Panc1 (cell line): ENCODE measurements at regions not wholly inside any gene's neighbourhood (a gene's known extent, or its start where the extent isn't known, plus 50 kb on each side); places are given as distances from the start of the nearest gene placed in this dataset.

ENCODE experiments used
- ATAC-seq: fragments of 200-7000 bp; cut with Tn5 transposase; 2 replicates; pipeline ENCODE4 v1.9.1; 2020; ENCODE audit warnings: mild to moderate bottlenecking, moderate library complexity
- BruUV-seq: library from RNA; stranded (reverse); fragments of 400-500 nt; replicated peaks from 2 replicates; lab custom pipeline; 2021; lab: Mats Ljungman, UMichigan
- CTCF ChIA-PET: fragments of 300-600 bp; sonication (Branson Sonifier 250); formaldehyde crosslinking; loops from one replicate; lab custom pipeline; 2022; ENCODE audit warnings: antibody characterized with exemption; lab: Charles Lee
- POLR2A ChIA-PET: fragments of 300-600 bp; sonication (Branson Sonifier 250); formaldehyde crosslinking; loops from one replicate; lab custom pipeline; 2022; ENCODE audit warnings: antibody characterized with exemption; lab: Charles Lee
- DNase-seq: peaks from one replicate; pipeline ENCODE4 v3.0.0-alpha.2; 2010; ENCODE audit warnings: low read depth, low spot score
- H3K27ac ChIP-seq: 2 replicates; pipeline ENCODE4 v1.5.1; 2011; ENCODE audit warnings: mild to moderate bottlenecking, low read length, inconsistent platforms
- H3K27me3 ChIP-seq: fragments of 200-500 bp; sonication (Bioruptor generic); 2 replicates; pipeline ENCODE4 v1.6.0; 2014; ENCODE audit warnings: low read length, inconsistent platforms; ENCODE audit not compliant: control insufficient read depth, insufficient read depth
- H3K36me3 ChIP-seq: fragments of 200-500 bp; sonication (Bioruptor generic); 2 replicates; pipeline ENCODE4 v1.5.1; 2014; ENCODE audit warnings: inconsistent platforms, mild to moderate bottlenecking, low read length, moderate library complexity; ENCODE audit not compliant: control insufficient read depth, insufficient read depth
- H3K4me1 ChIP-seq: 2 replicates; pipeline ENCODE4 v1.5.1; 2011; ENCODE audit warnings: inconsistent platforms, mild to moderate bottlenecking, low read length, moderate library complexity; ENCODE audit not compliant: control insufficient read depth, insufficient read depth
- H3K4me3 ChIP-seq, 2 experiments: 2 replicates each; pipeline ENCODE4 v1.5.1; 2011 to 2012; ENCODE audit warnings: low read depth in 2 of 2, low read length in 2 of 2, mild to moderate bottlenecking in 2 of 2, inconsistent platforms in 1 of 2, moderate library complexity in 1 of 2
- H3K9me3 ChIP-seq: fragments of 200-500 bp; sonication (Bioruptor generic); 2 replicates; pipeline ENCODE4 v1.5.1; 2014; ENCODE audit warnings: low read depth, mild to moderate bottlenecking, inconsistent platforms, low read length, moderate library complexity; ENCODE audit not compliant: control insufficient read depth, insufficient read depth
- POLR2AphosphoS5 ChIP-seq: IDR thresholded peaks from 2 replicates; pipeline ENCODE4 v1.6.1; 2012; ENCODE audit warnings: mild to moderate bottlenecking, low read depth, low read length, moderate library complexity
- SIN3A ChIP-seq: IDR thresholded peaks from 2 replicates; pipeline ENCODE4 v1.6.1; 2012; ENCODE audit warnings: low read depth, mild to moderate bottlenecking, low read length, moderate library complexity, borderline replicate concordance; ENCODE audit not compliant: insufficient read depth
- TCF7L2 ChIP-seq: IDR thresholded peaks from 2 replicates; pipeline ENCODE4 v1.6.1; 2011; ENCODE audit warnings: mild to moderate bottlenecking, low read depth, low read length, inconsistent platforms
- in situ Hi-C: cut with HindIII; loops from 2 replicates; pipeline ENCODE4 v1.10.0; 2016; ENCODE audit warnings: low sequenced_read_pairs, low pct_unique_long_range_greater_than_20kb
- intact Hi-C: fragments of 100-400 bp; cut with micrococcal nuclease; formaldehyde crosslinking; loops from one replicate; pipeline ENCODE4 v1.10.0; 2022; ENCODE audit not compliant: unreplicated experiment
- TF ChIP-seq, protein P1 (sequence below): fragments of 450-650 bp; IDR thresholded peaks from 2 replicates; pipeline ENCODE4 v1.5.1; 2017; ENCODE audit warnings: mild to moderate bottlenecking
- TF ChIP-seq, protein P2 (sequence below), 2 experiments: IDR thresholded peaks; 2 replicates each; pipeline ENCODE4 v1.6.1; 2011 to 2012; ENCODE audit warnings: low read depth in 2 of 2, control low read depth in 1 of 2, low read length in 1 of 2, mild to moderate bottlenecking in 1 of 2, moderate library complexity in 1 of 2; ENCODE audit not compliant: insufficient read depth in 1 of 2

GRCh38 chr3:64940596-64941348, 253.0 kb upstream of the ADAMTS9 start:
- ATAC-seq (no peak), DNase-seq (no peak)
- TF ChIP-seq TCF7L2: no peak
- no peak for TF ChIP-seq SIN3A
- TF ChIP-seq, protein P1, sequence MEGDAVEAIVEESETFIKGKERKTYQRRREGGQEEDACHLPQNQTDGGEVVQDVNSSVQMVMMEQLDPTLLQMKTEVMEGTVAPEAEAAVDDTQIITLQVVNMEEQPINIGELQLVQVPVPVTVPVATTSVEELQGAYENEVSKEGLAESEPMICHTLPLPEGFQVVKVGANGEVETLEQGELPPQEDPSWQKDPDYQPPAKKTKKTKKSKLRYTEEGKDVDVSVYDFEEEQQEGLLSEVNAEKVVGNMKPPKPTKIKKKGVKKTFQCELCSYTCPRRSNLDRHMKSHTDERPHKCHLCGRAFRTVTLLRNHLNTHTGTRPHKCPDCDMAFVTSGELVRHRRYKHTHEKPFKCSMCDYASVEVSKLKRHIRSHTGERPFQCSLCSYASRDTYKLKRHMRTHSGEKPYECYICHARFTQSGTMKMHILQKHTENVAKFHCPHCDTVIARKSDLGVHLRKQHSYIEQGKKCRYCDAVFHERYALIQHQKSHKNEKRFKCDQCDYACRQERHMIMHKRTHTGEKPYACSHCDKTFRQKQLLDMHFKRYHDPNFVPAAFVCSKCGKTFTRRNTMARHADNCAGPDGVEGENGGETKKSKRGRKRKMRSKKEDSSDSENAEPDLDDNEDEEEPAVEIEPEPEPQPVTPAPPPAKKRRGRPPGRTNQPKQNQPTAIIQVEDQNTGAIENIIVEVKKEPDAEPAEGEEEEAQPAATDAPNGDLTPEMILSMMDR: no peak
- TF ChIP-seq, protein P2, sequence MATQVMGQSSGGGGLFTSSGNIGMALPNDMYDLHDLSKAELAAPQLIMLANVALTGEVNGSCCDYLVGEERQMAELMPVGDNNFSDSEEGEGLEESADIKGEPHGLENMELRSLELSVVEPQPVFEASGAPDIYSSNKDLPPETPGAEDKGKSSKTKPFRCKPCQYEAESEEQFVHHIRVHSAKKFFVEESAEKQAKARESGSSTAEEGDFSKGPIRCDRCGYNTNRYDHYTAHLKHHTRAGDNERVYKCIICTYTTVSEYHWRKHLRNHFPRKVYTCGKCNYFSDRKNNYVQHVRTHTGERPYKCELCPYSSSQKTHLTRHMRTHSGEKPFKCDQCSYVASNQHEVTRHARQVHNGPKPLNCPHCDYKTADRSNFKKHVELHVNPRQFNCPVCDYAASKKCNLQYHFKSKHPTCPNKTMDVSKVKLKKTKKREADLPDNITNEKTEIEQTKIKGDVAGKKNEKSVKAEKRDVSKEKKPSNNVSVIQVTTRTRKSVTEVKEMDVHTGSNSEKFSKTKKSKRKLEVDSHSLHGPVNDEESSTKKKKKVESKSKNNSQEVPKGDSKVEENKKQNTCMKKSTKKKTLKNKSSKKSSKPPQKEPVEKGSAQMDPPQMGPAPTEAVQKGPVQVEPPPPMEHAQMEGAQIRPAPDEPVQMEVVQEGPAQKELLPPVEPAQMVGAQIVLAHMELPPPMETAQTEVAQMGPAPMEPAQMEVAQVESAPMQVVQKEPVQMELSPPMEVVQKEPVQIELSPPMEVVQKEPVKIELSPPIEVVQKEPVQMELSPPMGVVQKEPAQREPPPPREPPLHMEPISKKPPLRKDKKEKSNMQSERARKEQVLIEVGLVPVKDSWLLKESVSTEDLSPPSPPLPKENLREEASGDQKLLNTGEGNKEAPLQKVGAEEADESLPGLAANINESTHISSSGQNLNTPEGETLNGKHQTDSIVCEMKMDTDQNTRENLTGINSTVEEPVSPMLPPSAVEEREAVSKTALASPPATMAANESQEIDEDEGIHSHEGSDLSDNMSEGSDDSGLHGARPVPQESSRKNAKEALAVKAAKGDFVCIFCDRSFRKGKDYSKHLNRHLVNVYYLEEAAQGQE (IDR thresholded peaks at IDR 0.05; ENCODE audit: insufficient read depth in 1 of 2, low read depth in 2 of 2, low read length in 1 of 2): no peak
- TF ChIP-seq POLR2AphosphoS5: no peak
- H3K9me3 ChIP-seq: no peaks in the 10 kb centered on the region
- ChIA-PET POLR2A (no interaction called here), CTCF (no interaction called here)
- H3K36me3 ChIP-seq: no peaks in the 10 kb centered on the region
- intact Hi-C loops: no loop called here
- no peaks in the 10 kb centered on the region for H3K4me1 ChIP-seq
- no peak overlapping the region for H3K27ac ChIP-seq
- no TSS peak for BruUV-seq
- no peaks in the 10 kb centered on the region for H3K27me3 ChIP-seq
- H3K4me3 ChIP-seq: no peak overlapping the region
- in situ Hi-C loops: no loop called here

GRCh38 chr3:64939747-64940450, 252.1 kb upstream of the ADAMTS9 start:
- ChIA-PET CTCF (no interaction called here), POLR2A (no interaction called here)
- no peak for ATAC-seq

More at GRCh38 chr3:64939747-64940450, 252.1 kb upstream of the ADAMTS9 start:
- intact Hi-C loops (no loop called here), in situ Hi-C loops (no loop called here)
- no peak overlapping the region for H3K27ac ChIP-seq
- H3K36me3 ChIP-seq: no peaks in the 10 kb centered on the region
- no peak overlapping the region for H3K4me3 ChIP-seq
- no peaks in the 10 kb centered on the region for H3K27me3 ChIP-seq
- DNase-seq: no peak
- no peaks in the 10 kb centered on the region for H3K9me3 ChIP-seq
- no TSS peak for BruUV-seq
- no peaks in the 10 kb centered on the region for H3K4me1 ChIP-seq
- TF ChIP-seq POLR2AphosphoS5 (no peak), SIN3A (no peak), TCF7L2 (no peak)
- TF ChIP-seq, protein P1: no peak
- TF ChIP-seq, protein P2 (IDR thresholded peaks at IDR 0.05; ENCODE audit: insufficient read depth in 1 of 2, low read depth in 2 of 2, low read length in 1 of 2): no peak
